GM23338 (cell line): ENCODE measurements at regions not wholly inside any gene's neighbourhood (a gene's known extent, or its start where the extent isn't known, plus 50 kb on each side); places are given as distances from the start of the nearest gene placed in this dataset.

Experiments
- ATAC-seq: fragments of 200-7000 bp; cut with Tn5 transposase; 3 replicates; pipeline ENCODE4 v1.9.1; 2020
- DNase-seq: peaks from one replicate; pipeline ENCODE4 v3.0.0-alpha.2; 2015; ENCODE audit warnings: low spot score
- H2AFZ ChIP-seq: fragments of 200-600 bp; sonication (generic); 2 replicates; pipeline ENCODE4 v1.8.0; 2016; ENCODE audit warnings: antibody characterized with exemption, mild to moderate bottlenecking, moderate library complexity
- H3F3A ChIP-seq: fragments of 200-600 bp; sonication (generic); replicated peaks from 2 replicates; pipeline ENCODE4 v1.8.0; 2017; ENCODE audit warnings: antibody characterized with exemption, mixed run types, low read depth
- H3K27ac ChIP-seq: fragments of 200-600 bp; sonication (generic); 2 replicates; pipeline ENCODE4 v1.6.1; 2016; ENCODE audit warnings: low read depth
- H3K27me3 ChIP-seq: fragments of 200-600 bp; sonication (generic); 2 replicates; pipeline ENCODE4 v1.8.0; 2016; ENCODE audit warnings: mild to moderate bottlenecking, mixed run types, moderate library complexity; ENCODE audit not compliant: insufficient read depth
- H3K36me3 ChIP-seq: fragments of 200-600 bp; sonication (generic); 2 replicates; pipeline ENCODE4 v1.8.0; 2016; ENCODE audit warnings: mild to moderate bottlenecking; ENCODE audit not compliant: insufficient read depth
- H3K4me1 ChIP-seq: fragments of 200-600 bp; sonication (generic); 2 replicates; pipeline ENCODE4 v1.8.0; 2016; ENCODE audit warnings: mild to moderate bottlenecking, moderate library complexity; ENCODE audit not compliant: insufficient read depth
- H3K4me2 ChIP-seq: fragments of 200-600 bp; sonication (generic); 2 replicates; pipeline ENCODE4 v1.7.1; 2017; ENCODE audit warnings: mixed run types
- H3K4me3 ChIP-seq: fragments of 200-600 bp; sonication (generic); 2 replicates; pipeline ENCODE4 v1.6.1; 2016; ENCODE audit warnings: mixed run types
- H3K79me2 ChIP-seq: fragments of 200-600 bp; sonication (generic); replicated peaks from 2 replicates; pipeline ENCODE4 v1.8.0; 2017; ENCODE audit warnings: mild to moderate bottlenecking; ENCODE audit not compliant: insufficient read depth
- H3K9me2 ChIP-seq: fragments of 200-600 bp; sonication (generic); 2 replicates; pipeline ENCODE4 v1.8.0; 2017; ENCODE audit not compliant: insufficient read depth
- H4K20me1 ChIP-seq: fragments of 200-600 bp; sonication (generic); replicated peaks from 2 replicates; pipeline ENCODE4 v1.8.0; 2017; ENCODE audit warnings: mild to moderate bottlenecking; ENCODE audit not compliant: insufficient read depth
- H3K27ac Mint-ChIP-seq: 2 replicates; pipeline ENCODE4 v1.8.0; 2020; ENCODE audit warnings: inconsistent platforms, mild to moderate bottlenecking, moderate library complexity, mixed read lengths
- H3K27me3 Mint-ChIP-seq: 3 replicates; pipeline ENCODE4 v1.8.0; 2022; ENCODE audit warnings: low read depth, mild to moderate bottlenecking, moderate library complexity, mixed read lengths, inconsistent platforms; ENCODE audit not compliant: insufficient read depth, poor library complexity
- H3K36me3 Mint-ChIP-seq: 3 replicates; pipeline ENCODE4 v1.8.0; 2021; ENCODE audit warnings: low read depth, mild to moderate bottlenecking, inconsistent platforms, moderate library complexity, mixed read lengths
- H3K4me1 Mint-ChIP-seq: 3 replicates; pipeline ENCODE4 v1.8.0; 2020; ENCODE audit warnings: mild to moderate bottlenecking, inconsistent platforms, mixed read lengths
- H3K4me3 Mint-ChIP-seq: 3 replicates; pipeline ENCODE4 v1.8.0; 2021; ENCODE audit warnings: moderate library complexity, mild to moderate bottlenecking, inconsistent platforms, mixed read lengths
- H3K9me3 Mint-ChIP-seq: 3 replicates; pipeline ENCODE4 v1.8.0; 2020; ENCODE audit warnings: moderate library complexity, mild to moderate bottlenecking, inconsistent platforms, mixed read lengths
- CREB1 ChIP-seq: fragments of 250-450 bp; sonication (Bioruptor Pico); IDR thresholded peaks from 2 replicates; pipeline ENCODE4 v1.5.0; 2020; ENCODE audit warnings: low read depth, mild to moderate bottlenecking, moderate library complexity
- EZH2 ChIP-seq: fragments of 200-600 bp; sonication (generic); IDR thresholded peaks from one replicate; pipeline ENCODE4 v1.8.0; 2017; ENCODE audit warnings: antibody characterized with exemption, mild to moderate bottlenecking, low read depth; ENCODE audit not compliant: unreplicated experiment
- EZH2phosphoT487 ChIP-seq: fragments of 200-600 bp; sonication (generic); IDR thresholded peaks from one replicate; pipeline ENCODE4 v1.8.1; 2018; ENCODE audit warnings: antibody characterized with exemption; ENCODE audit not compliant: unreplicated experiment
- JUNB ChIP-seq: IDR thresholded peaks from one replicate; pipeline ENCODE4 v1.6.1; 2016; ENCODE audit warnings: antibody characterized with exemption; ENCODE audit not compliant: unreplicated experiment
- NANOG ChIP-seq: IDR thresholded peaks from 2 replicates; pipeline ENCODE4 v1.6.1; 2016; ENCODE audit warnings: antibody characterized with exemption, borderline replicate concordance
- POLR2AphosphoS5 ChIP-seq: IDR thresholded peaks from 2 replicates; pipeline ENCODE4 v1.6.1; 2016; ENCODE audit warnings: antibody characterized with exemption, low read depth
- STAT1 ChIP-seq: IDR thresholded peaks from one replicate; pipeline ENCODE4 v1.6.1; 2016; ENCODE audit warnings: antibody characterized with exemption; ENCODE audit not compliant: unreplicated experiment
- ZNF114 ChIP-seq: fragments of 250-450 bp; sonication (Bioruptor Pico); IDR thresholded peaks from 2 replicates; pipeline ENCODE4 v1.5.0; 2020; ENCODE audit warnings: mild to moderate bottlenecking, moderate library complexity
- ZNF331 ChIP-seq: fragments of 250-450 bp; sonication (Bioruptor Pico); IDR thresholded peaks from 2 replicates; pipeline ENCODE4 v1.5.0; 2020; ENCODE audit warnings: low read depth, mild to moderate bottlenecking, moderate library complexity
- TF ChIP-seq, protein P1 (sequence below): IDR thresholded peaks from 2 replicates; pipeline ENCODE4 v1.6.1; 2016; ENCODE audit warnings: antibody characterized with exemption
- TF ChIP-seq, protein P2 (sequence below): fragments of 250-450 bp; sonication (Bioruptor Pico); IDR thresholded peaks from 2 replicates; pipeline ENCODE4 v1.5.0; 2020; ENCODE audit warnings: mild to moderate bottlenecking, moderate library complexity
- TF ChIP-seq, protein P3 (sequence below): IDR thresholded peaks from one replicate; pipeline ENCODE4 v1.6.1; 2018; ENCODE audit warnings: antibody characterized with exemption; ENCODE audit not compliant: unreplicated experiment
- TF ChIP-seq, protein P4 (sequence below), 2 experiments: fragments of 200-600 bp in 1 of 2; sonication (generic) in 1 of 2; conservative IDR thresholded peaks; 2 replicates each; pipeline versions ENCODE4 v1.5.1 to v1.6.1; 2016 to 2017; ENCODE audit warnings: antibody characterized with exemption in 2 of 2, low read depth in 2 of 2, mild to moderate bottlenecking in 2 of 2, moderate library complexity in 1 of 2

DNA sequence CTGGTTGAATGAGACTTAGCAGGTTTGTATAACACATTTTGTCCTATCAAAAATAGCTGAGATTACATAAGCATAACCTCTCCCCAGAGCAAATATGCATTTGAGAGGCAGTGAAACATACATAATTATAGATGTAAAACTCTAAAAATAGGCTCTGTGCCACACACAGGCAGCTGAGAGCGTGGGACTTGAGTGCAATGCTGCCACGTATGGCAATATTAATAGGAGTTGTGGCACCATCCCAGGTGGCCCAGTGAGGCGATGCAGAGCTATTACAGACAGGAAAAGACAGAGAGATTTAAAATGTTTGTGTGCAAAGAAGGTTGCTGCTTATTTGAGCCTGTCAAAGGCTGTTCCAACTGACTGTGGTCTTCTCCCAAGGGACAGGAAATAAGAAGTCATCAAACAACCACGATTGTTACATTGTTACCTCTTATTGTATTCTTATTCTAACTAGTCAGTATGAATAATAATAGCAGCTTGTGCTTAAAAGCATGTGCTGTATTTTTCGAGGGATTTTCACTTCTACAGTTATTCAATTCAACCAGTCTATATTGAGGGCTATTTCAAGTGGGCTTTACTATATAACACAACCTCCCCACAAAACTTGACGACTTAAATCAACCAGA lies 116.5 kb downstream of the SALL1 start:
- ATAC-seq (no peak), DNase-seq (no peak)
- Histone ChIP-seq H3K27me3 (no peaks in the 10 kb centered on the region), H3F3A (no peaks in the 10 kb centered on the region), H3K4me1 (peaks cover 17% of the 10 kb centered on the region), H3K4me3 (no peak overlapping the region), H2AFZ (no peak overlapping the region), H4K20me1 (no peaks in the 10 kb centered on the region), H3K79me2 (no peaks in the 10 kb centered on the region), H3K36me3 (no peaks in the 10 kb centered on the region), H3K4me2 (peak overlapping the region; percentile 58), H3K27ac (no peak overlapping the region), H3K9me2 (0 out of 2 replicates have a peak, but pooled peaks cover 4% of the 10 kb centered on the region)
- Mint-ChIP-seq H3K4me1 (peaks cover 21% of the 10 kb centered on the region), H3K27ac (no peak overlapping the region; the same call in 1 of the 2 replicates), H3K4me3 (no peak overlapping the region), H3K27me3 (peaks cover 5% of the 10 kb centered on the region), H3K9me3 (no peaks in the 10 kb centered on the region; the same call in 1 of the 3 replicates), H3K36me3 (no peaks in the 10 kb centered on the region)
- TF ChIP-seq POLR2AphosphoS5 (no peak), STAT1 (no peak), EZH2 (no peak), EZH2phosphoT487 (no peak), ZNF331 (CRISPR knock-in tag) (no peak), JUNB (no peak), ZNF114 (no peak), CREB1 (CRISPR knock-in tag) (no peak), NANOG (no peak)
- TF ChIP-seq, protein P1, sequence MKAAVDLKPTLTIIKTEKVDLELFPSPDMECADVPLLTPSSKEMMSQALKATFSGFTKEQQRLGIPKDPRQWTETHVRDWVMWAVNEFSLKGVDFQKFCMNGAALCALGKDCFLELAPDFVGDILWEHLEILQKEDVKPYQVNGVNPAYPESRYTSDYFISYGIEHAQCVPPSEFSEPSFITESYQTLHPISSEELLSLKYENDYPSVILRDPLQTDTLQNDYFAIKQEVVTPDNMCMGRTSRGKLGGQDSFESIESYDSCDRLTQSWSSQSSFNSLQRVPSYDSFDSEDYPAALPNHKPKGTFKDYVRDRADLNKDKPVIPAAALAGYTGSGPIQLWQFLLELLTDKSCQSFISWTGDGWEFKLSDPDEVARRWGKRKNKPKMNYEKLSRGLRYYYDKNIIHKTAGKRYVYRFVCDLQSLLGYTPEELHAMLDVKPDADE: no peak
- TF ChIP-seq, protein P2, sequence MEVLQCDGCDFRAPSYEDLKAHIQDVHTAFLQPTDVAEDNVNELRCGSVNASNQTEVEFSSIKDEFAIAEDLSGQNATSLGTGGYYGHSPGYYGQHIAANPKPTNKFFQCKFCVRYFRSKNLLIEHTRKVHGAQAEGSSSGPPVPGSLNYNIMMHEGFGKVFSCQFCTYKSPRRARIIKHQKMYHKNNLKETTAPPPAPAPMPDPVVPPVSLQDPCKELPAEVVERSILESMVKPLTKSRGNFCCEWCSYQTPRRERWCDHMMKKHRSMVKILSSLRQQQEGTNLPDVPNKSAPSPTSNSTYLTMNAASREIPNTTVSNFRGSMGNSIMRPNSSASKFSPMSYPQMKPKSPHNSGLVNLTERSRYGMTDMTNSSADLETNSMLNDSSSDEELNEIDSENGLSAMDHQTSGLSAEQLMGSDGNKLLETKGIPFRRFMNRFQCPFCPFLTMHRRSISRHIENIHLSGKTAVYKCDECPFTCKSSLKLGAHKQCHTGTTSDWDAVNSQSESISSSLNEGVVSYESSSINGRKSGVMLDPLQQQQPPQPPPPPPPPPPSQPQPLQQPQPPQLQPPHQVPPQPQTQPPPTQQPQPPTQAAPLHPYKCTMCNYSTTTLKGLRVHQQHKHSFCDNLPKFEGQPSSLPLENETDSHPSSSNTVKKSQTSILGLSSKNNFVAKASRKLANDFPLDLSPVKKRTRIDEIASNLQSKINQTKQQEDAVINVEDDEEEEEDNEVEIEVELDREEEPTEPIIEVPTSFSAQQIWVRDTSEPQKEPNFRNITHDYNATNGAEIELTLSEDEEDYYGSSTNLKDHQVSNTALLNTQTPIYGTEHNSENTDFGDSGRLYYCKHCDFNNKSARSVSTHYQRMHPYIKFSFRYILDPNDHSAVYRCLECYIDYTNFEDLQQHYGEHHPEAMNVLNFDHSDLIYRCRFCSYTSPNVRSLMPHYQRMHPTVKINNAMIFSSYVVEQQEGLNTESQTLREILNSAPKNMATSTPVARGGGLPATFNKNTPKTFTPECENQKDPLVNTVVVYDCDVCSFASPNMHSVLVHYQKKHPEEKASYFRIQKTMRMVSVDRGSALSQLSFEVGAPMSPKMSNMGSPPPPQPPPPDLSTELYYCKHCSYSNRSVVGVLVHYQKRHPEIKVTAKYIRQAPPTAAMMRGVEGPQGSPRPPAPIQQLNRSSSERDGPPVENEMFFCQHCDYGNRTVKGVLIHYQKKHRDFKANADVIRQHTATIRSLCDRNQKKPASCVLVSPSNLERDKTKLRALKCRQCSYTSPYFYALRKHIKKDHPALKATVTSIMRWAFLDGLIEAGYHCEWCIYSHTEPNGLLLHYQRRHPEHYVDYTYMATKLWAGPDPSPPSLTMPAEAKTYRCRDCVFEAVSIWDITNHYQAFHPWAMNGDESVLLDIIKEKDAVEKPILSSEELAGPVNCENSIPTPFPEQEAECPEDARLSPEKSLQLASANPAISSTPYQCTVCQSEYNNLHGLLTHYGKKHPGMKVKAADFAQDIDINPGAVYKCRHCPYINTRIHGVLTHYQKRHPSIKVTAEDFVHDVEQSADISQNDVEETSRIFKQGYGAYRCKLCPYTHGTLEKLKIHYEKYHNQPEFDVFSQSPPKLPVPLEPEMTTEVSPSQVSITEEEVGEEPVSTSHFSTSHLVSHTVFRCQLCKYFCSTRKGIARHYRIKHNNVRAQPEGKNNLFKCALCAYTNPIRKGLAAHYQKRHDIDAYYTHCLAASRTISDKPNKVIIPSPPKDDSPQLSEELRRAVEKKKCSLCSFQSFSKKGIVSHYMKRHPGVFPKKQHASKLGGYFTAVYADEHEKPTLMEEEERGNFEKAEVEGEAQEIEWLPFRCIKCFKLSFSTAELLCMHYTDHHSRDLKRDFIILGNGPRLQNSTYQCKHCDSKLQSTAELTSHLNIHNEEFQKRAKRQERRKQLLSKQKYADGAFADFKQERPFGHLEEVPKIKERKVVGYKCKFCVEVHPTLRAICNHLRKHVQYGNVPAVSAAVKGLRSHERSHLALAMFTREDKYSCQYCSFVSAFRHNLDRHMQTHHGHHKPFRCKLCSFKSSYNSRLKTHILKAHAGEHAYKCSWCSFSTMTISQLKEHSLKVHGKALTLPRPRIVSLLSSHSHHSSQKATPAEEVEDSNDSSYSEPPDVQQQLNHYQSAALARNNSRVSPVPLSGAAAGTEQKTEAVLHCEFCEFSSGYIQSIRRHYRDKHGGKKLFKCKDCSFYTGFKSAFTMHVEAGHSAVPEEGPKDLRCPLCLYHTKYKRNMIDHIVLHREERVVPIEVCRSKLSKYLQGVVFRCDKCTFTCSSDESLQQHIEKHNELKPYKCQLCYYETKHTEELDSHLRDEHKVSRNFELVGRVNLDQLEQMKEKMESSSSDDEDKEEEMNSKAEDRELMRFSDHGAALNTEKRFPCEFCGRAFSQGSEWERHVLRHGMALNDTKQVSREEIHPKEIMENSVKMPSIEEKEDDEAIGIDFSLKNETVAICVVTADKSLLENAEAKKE (CRISPR knock-in tag): no peak
- TF ChIP-seq, protein P3, sequence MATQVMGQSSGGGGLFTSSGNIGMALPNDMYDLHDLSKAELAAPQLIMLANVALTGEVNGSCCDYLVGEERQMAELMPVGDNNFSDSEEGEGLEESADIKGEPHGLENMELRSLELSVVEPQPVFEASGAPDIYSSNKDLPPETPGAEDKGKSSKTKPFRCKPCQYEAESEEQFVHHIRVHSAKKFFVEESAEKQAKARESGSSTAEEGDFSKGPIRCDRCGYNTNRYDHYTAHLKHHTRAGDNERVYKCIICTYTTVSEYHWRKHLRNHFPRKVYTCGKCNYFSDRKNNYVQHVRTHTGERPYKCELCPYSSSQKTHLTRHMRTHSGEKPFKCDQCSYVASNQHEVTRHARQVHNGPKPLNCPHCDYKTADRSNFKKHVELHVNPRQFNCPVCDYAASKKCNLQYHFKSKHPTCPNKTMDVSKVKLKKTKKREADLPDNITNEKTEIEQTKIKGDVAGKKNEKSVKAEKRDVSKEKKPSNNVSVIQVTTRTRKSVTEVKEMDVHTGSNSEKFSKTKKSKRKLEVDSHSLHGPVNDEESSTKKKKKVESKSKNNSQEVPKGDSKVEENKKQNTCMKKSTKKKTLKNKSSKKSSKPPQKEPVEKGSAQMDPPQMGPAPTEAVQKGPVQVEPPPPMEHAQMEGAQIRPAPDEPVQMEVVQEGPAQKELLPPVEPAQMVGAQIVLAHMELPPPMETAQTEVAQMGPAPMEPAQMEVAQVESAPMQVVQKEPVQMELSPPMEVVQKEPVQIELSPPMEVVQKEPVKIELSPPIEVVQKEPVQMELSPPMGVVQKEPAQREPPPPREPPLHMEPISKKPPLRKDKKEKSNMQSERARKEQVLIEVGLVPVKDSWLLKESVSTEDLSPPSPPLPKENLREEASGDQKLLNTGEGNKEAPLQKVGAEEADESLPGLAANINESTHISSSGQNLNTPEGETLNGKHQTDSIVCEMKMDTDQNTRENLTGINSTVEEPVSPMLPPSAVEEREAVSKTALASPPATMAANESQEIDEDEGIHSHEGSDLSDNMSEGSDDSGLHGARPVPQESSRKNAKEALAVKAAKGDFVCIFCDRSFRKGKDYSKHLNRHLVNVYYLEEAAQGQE: no peak
- TF ChIP-seq, protein P4, sequence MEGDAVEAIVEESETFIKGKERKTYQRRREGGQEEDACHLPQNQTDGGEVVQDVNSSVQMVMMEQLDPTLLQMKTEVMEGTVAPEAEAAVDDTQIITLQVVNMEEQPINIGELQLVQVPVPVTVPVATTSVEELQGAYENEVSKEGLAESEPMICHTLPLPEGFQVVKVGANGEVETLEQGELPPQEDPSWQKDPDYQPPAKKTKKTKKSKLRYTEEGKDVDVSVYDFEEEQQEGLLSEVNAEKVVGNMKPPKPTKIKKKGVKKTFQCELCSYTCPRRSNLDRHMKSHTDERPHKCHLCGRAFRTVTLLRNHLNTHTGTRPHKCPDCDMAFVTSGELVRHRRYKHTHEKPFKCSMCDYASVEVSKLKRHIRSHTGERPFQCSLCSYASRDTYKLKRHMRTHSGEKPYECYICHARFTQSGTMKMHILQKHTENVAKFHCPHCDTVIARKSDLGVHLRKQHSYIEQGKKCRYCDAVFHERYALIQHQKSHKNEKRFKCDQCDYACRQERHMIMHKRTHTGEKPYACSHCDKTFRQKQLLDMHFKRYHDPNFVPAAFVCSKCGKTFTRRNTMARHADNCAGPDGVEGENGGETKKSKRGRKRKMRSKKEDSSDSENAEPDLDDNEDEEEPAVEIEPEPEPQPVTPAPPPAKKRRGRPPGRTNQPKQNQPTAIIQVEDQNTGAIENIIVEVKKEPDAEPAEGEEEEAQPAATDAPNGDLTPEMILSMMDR (conservative IDR thresholded peaks at IDR 0.05; ENCODE audit: low read depth in 2 of 2): no peak
